HG03521 (cell line): ENCODE measurements at regions not wholly inside any gene's neighbourhood (a gene's known extent, or its start where the extent isn't known, plus 50 kb on each side); places are given as distances from the start of the nearest gene placed in this dataset.

ENCODE experiments used
- ATAC-seq: cut with Tn5 transposase; IDR thresholded peaks from one replicate; pipeline ENCODE4 v1.9.1; 2021; ENCODE audit warnings: mild to moderate bottlenecking, moderate library complexity; ENCODE audit not compliant: unreplicated experiment

DNA sequence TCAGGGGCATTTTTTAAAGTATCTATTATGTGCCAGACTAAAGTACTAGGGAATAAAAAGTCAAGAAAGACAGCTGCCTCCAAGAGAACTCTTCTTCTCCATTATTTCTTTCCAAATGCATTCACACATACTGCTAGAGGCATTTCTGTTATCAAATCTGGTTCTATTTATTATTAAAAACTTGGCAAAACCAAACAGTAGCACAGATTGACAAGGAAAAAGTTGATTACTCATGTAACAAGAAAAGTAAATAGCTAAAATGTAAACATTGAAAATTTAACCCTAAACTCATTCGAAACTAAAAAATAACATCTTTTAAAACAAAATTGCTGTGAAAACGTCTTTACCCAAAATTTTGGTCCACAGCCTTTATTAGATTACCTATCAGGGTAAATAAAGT, 132.9 kb upstream of the GUCY1A2 start:
- ATAC-seq, result no peak

- ATAC-seq, result no peak
These were observed 122.7 kb upstream of the GUCY1A2 start for GRCh38 chr11:107140983-107141382.

DNA sequence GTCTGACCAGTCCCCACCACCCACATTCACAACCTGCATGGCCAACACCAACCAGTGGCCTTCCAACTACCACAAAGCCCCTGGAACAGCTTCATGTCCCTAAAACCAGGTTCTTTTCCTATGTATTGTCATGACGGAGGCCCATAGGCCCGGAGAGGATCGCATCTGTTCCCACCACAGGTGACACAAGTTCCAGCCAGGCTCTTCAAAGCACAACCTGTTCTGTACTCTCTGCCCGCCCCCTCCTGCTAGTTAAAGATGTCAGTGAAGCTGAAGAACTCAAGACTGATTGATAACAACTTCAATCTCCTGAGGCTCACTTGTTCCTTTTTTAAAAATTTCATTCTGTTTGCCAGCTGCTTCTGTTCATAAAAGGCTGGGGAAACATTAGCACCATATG, 121.1 kb upstream of the GUCY1A2 start:
- ATAC-seq, result no peak

DNA sequence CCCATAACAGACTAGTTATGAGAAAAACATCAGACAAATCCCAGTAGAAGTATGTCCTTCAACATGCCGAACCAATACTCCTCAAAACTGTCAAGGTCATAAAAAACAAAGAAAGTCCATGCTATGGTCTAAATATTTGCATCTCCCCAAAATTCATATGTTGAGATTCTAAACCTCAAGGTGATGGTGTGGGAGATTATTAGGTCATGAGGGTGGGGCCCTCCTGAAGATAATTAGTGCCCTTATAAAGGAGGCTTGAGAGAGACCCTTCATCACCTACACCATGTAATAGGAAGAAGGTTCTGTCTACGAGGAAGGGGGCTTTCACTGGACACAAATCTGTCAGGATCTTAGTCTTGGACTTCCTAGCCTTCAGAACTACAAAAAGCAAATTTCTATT, 118.6 kb upstream of the GUCY1A2 start:
- no peak for ATAC-seq

- ATAC-seq, result no peak
These were observed 113.5 kb upstream of the GUCY1A2 start for GRCh38 chr11:107131756-107132155.

- ATAC-seq, result no peak
These were observed 104.7 kb upstream of the GUCY1A2 start for GRCh38 chr11:107123022-107123421.

DNA sequence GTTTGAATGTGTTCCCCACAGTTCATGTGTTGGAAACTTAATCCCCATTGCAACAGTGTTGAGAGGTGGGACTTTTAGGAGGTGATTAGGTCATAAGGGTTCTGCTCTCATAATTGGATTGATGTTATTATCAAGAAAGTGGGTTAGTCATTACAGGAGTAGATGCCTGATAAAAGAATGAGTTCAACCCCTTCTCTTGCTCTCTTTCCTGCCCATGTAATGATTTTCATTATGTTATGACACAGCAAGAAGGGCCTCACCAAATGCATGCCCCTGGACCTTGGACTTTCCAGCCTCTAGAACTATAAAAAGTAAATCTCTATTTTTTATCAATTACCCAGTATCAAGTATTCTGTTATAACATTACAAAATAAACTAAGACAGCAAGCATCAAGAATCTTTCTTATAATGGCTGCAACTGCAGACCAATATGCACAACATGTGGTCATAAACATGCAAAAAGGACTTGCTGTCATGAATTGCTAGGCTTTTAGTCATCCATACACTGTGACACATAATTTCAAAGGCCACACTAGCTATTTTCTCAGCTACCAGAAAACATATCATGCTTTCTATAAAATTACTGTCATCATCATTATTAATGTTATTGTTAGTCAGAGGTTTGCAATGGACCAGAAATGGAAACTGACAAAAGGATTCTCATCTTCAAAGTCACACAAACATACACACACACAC, 99.9 kb upstream of the GUCY1A2 start:
- no peak for ATAC-seq

GRCh38 chr11:107116358-107116757, 98.1 kb upstream of the GUCY1A2 start:
- ATAC-seq, result no peak

DNA sequence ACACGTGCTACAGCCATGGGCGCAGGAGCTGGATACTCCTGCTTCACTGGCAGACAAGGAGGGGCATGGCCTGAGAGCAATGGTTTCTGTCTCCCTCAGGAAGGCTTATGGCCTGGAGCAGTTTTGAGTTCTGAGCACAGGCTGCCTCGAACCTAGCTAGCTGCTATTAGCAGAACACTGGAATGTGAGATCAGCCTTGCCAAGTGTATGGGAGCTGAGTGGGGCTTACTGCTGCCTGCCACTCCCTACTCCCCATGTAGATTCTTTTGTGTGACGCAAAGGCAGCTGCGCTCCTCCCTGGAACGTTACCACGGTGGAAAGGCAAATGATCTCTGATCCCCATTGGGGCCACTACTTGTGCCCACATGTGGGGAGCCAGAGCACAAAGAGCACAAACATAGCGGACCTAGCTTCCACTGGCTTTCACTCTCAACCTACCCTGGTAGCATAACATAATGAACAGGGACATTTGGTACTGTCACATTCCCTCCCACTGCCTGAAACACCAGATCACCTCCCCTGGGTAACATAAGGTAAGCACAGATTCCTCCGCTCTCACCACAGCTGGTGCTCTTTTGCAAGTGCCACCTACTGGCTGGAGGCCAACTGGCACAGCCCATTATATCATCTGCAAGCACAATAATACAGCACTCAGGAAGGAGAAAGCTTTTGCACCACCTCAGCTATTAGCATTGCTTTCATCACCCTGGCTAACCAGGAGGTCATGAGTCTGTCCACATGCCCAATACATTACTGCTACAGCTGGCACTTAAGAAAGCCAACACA, 84.6 kb upstream of the GUCY1A2 start:
- ATAC-seq, result no peak

- ATAC-seq, result no peak
These were observed 74.4 kb upstream of the GUCY1A2 start for GRCh38 chr11:107092667-107093066.

DNA sequence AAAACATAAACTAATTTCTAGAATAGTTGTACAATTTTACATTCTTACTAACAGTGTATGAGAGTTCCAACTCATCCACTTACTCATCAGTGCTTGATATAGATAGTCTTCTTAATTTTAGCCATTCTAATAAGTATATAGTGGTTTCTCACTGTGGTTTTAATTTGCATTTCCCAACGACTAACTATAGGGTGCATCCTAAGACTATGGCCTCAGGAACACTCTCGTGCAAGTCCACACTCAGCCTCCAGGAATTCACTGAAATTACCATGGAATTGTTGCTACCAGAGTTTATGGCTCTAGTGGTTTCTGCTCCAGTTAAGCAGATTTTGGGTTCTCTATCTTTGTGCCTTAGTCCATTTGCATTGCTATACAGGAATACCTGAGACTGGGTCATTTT, 60.1 kb upstream of the GUCY1A2 start:
- ATAC-seq, result no peak

DNA sequence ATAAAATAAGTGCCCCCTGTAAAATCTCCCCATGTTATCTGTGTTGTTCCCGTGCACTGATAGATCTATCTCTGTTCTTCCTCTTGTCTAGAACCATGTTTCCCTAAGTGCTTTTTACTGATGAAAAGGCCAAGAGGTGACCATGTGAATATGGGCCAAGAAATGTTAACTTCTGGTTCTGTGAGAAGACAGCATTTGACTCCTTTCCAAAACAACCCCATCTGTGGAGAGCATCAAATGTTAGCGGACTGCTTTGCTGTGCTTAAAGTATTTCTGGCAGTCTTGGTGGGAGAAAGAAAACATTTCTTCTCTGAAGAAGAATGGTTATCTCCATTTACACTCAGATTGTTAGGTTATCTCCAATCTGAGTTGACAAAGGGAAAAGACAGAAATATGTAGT, 58.6 kb upstream of the GUCY1A2 start:
- no peak for ATAC-seq

DNA sequence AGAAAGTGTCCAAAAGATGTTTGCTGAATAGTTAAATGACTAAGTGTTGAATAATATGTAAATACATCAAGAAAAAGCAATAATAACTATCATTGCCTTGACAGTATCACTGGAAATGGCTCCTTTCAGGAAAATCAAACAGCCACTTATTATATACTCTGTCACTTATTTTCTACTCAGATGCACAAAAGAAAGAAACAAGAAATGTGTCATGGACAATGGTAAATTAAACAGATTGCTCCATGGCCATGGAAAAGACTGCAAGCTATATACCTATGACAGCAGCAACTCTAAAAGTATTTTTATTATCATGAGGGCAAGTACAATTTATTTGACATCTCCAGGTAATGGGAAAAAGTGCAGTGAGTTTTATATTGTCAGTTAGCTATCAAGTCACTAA, 52.9 kb upstream of the GUCY1A2 start:
- no peak for ATAC-seq
